PC-9 (cell line): ENCODE measurements at regions not wholly inside any gene's neighbourhood (a gene's known extent, or its start where the extent isn't known, plus 50 kb on each side); places are given as distances from the start of the nearest gene placed in this dataset.

Experiments
- CTCF ChIP-seq: fragments of 200-600 bp; sonication (generic); conservative IDR thresholded peaks from 2 replicates; pipeline ENCODE4 v1.6.1; 2017; ENCODE audit warnings: mixed run types, antibody characterized with exemption, mild to moderate bottlenecking, moderate library complexity
- EZH2 ChIP-seq: fragments of 200-600 bp; sonication (generic); IDR thresholded peaks from 2 replicates; pipeline ENCODE4 v1.8.0; 2017; ENCODE audit warnings: antibody characterized with exemption, low read depth

DNA sequence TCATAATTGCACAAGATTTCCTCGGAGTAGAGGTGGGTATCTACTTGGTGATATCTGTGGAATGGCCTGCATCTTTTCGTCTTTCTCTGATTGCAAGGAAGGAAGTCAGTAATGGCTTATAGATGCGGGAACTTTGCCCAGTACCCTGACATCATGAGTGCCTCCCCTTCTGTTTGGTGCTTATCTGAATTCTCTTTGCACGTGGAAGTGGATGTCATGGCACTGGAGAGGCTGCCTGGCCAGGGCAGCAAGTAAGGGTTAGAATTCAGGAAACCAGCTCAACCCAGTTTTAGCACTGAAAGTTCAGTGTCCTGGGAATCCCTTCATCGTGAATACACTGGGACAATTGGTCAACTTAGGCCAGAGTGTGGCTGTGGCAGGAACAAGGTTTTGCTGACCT is 83.5 kb upstream of the RAPGEF2 start:
- TF ChIP-seq CTCF = no peak
- no peak for TF ChIP-seq EZH2
